ENCODE measurements at regions not wholly inside any gene's neighbourhood (a gene's known extent, or its start where the extent isn't known, plus 50 kb on each side); places are given as distances from the start of the nearest gene placed in this dataset.
"Not testable (repeated sequence)": the region's sequence is repeated elsewhere in the genome, so short reads cannot be mapped to it uniquely, and the experiment has no call there.

- intact Hi-C loops (cut with micrococcal nuclease): no loop called here
- no peaks in the 10 kb centered on the region for H3K4me1 Mint-ChIP-seq (ENCODE audit: low read depth)
Measured at GRCh38 chr1:73671530-73671929, 526.4 kb downstream of the LRRIQ3 start.

GRCh38 chr1:73667959-73668358 lies 530.0 kb downstream of the LRRIQ3 start:
- CTCF ChIA-PET; H3K27ac Mint-ChIP-seq; POLR2A ChIA-PET; H3K27me3 Mint-ChIP-seq; H3K4me3 Mint-ChIP-seq; H3K9me3 Mint-ChIP-seq; H3K36me3 Mint-ChIP-seq; DNase-seq; H3K4me1 Mint-ChIP-seq (ENCODE audit: low read depth); intact Hi-C loops (cut with micrococcal nuclease): not testable (repeated sequence)

More at GRCh38 chr1:73671530-73671929, 526.4 kb downstream of the LRRIQ3 start:
- no peaks in the 10 kb centered on the region for H3K36me3 Mint-ChIP-seq
- H3K9me3 Mint-ChIP-seq: no peaks in the 10 kb centered on the region
- ChIA-PET POLR2A (no interaction called here), CTCF (no interaction called here)
- H3K4me3 Mint-ChIP-seq: no peak overlapping the region
- H3K27ac Mint-ChIP-seq: no peak overlapping the region
- no peaks in the 10 kb centered on the region for H3K27me3 Mint-ChIP-seq
- no peak for DNase-seq

- intact Hi-C loops (cut with micrococcal nuclease): no loop called here
- ChIA-PET POLR2A (no interaction called here), CTCF (no interaction called here)
- Mint-ChIP-seq H3K4me3 (no peak overlapping the region), H3K4me1 (ENCODE audit: low read depth) (no peaks in the 10 kb centered on the region), H3K27me3 (no peaks in the 10 kb centered on the region), H3K36me3 (no peaks in the 10 kb centered on the region), H3K27ac (no peak overlapping the region), H3K9me3 (peaks cover 4% of the 10 kb centered on the region)
- no peak for DNase-seq
Measured at GRCh38 chr1:73662526-73662925, 535.5 kb downstream of the LRRIQ3 start.

- H3K4me1 Mint-ChIP-seq (ENCODE audit: low read depth): no peaks in the 10 kb centered on the region
- intact Hi-C loops (cut with micrococcal nuclease): no loop called here
- POLR2A ChIA-PET: no interaction called here
- no peak overlapping the region for H3K4me3 Mint-ChIP-seq
- no peak for DNase-seq
- no peaks in the 10 kb centered on the region for H3K36me3 Mint-ChIP-seq
- CTCF ChIA-PET: no interaction called here
- H3K27me3 Mint-ChIP-seq: no peaks in the 10 kb centered on the region
- H3K27ac Mint-ChIP-seq: no peak overlapping the region
- H3K9me3 Mint-ChIP-seq: peaks cover 4% of the 10 kb centered on the region
Measured at GRCh38 chr1:73659136-73659535, 538.8 kb downstream of the LRRIQ3 start.

- no peaks in the 10 kb centered on the region for H3K9me3 Mint-ChIP-seq
- H3K27me3 Mint-ChIP-seq: no peaks in the 10 kb centered on the region
- H3K27ac Mint-ChIP-seq: no peak overlapping the region
- intact Hi-C loops (cut with micrococcal nuclease): no loop called here
- CTCF ChIA-PET: no interaction called here
- no peaks in the 10 kb centered on the region for H3K4me1 Mint-ChIP-seq (ENCODE audit: low read depth)
- no peak overlapping the region for H3K4me3 Mint-ChIP-seq
- POLR2A ChIA-PET: no interaction called here
- no peak for DNase-seq
- no peaks in the 10 kb centered on the region for H3K36me3 Mint-ChIP-seq
Measured at GRCh38 chr1:73654714-73655113, 543.3 kb downstream of the LRRIQ3 start.

- DNase-seq: no peak
- no peak overlapping the region for H3K4me3 Mint-ChIP-seq
- H3K9me3 Mint-ChIP-seq: peaks cover 3% of the 10 kb centered on the region
- intact Hi-C loops (cut with micrococcal nuclease): no loop called here
- H3K27me3 Mint-ChIP-seq: no peaks in the 10 kb centered on the region
- ChIA-PET POLR2A (no interaction called here), CTCF (no interaction called here)
- no peak overlapping the region for H3K27ac Mint-ChIP-seq
- H3K4me1 Mint-ChIP-seq (ENCODE audit: low read depth): no peaks in the 10 kb centered on the region
- no peaks in the 10 kb centered on the region for H3K36me3 Mint-ChIP-seq
Measured at GRCh38 chr1:73644198-73644597, 553.8 kb downstream of the LRRIQ3 start.

- ChIA-PET CTCF (no interaction called here), POLR2A (no interaction called here)
- no peaks in the 10 kb centered on the region for H3K36me3 Mint-ChIP-seq
- no peaks in the 10 kb centered on the region for H3K4me1 Mint-ChIP-seq (ENCODE audit: low read depth)
- intact Hi-C loops (cut with micrococcal nuclease): no loop called here
- H3K4me3 Mint-ChIP-seq: no peak overlapping the region
- H3K27me3 Mint-ChIP-seq: no peaks in the 10 kb centered on the region
- no peak overlapping the region for H3K27ac Mint-ChIP-seq
- peaks cover 2% of the 10 kb centered on the region for H3K9me3 Mint-ChIP-seq
- no peak for DNase-seq
Measured at GRCh38 chr1:73639494-73639893, 558.5 kb downstream of the LRRIQ3 start.

GRCh38 chr1:73637264-73637663 lies 560.7 kb downstream of the LRRIQ3 start:
- intact Hi-C loops (cut with micrococcal nuclease): no loop called here
- ChIA-PET CTCF (no interaction called here), POLR2A (no interaction called here)
- no peaks in the 10 kb centered on the region for H3K36me3 Mint-ChIP-seq
- H3K27me3 Mint-ChIP-seq: no peaks in the 10 kb centered on the region
- no peak overlapping the region for H3K4me3 Mint-ChIP-seq
- no peak overlapping the region for H3K27ac Mint-ChIP-seq
- DNase-seq: no peak
- no peaks in the 10 kb centered on the region for H3K4me1 Mint-ChIP-seq (ENCODE audit: low read depth)
- peaks cover 4% of the 10 kb centered on the region for H3K9me3 Mint-ChIP-seq

- no peaks in the 10 kb centered on the region for H3K4me1 Mint-ChIP-seq (ENCODE audit: low read depth)
- H3K27me3 Mint-ChIP-seq: no peaks in the 10 kb centered on the region
- no peak overlapping the region for H3K4me3 Mint-ChIP-seq
- ChIA-PET POLR2A (no interaction called here), CTCF (no interaction called here)
- intact Hi-C loops (cut with micrococcal nuclease): no loop called here
- H3K36me3 Mint-ChIP-seq: no peaks in the 10 kb centered on the region
- H3K27ac Mint-ChIP-seq: no peak overlapping the region
- peaks cover 4% of the 10 kb centered on the region for H3K9me3 Mint-ChIP-seq
- DNase-seq: no peak
Measured at GRCh38 chr1:73635021-73635420, 563.0 kb downstream of the LRRIQ3 start.

- H3K4me1 Mint-ChIP-seq (ENCODE audit: low read depth): no peaks in the 10 kb centered on the region
- peaks cover 12% of the 10 kb centered on the region for H3K9me3 Mint-ChIP-seq
- no peaks in the 10 kb centered on the region for H3K27me3 Mint-ChIP-seq
- H3K4me3 Mint-ChIP-seq: no peak overlapping the region
- H3K36me3 Mint-ChIP-seq: no peaks in the 10 kb centered on the region
- DNase-seq: no peak
- ChIA-PET POLR2A (no interaction called here), CTCF (no interaction called here)
- intact Hi-C loops (cut with micrococcal nuclease): no loop called here
- H3K27ac Mint-ChIP-seq: no peak overlapping the region
Measured at GRCh38 chr1:73627723-73628122, 570.3 kb downstream of the LRRIQ3 start.

GRCh38 chr1:73626326-73626725 lies 571.6 kb downstream of the LRRIQ3 start:
- Mint-ChIP-seq H3K27me3 (no peaks in the 10 kb centered on the region), H3K4me1 (ENCODE audit: low read depth) (no peaks in the 10 kb centered on the region), H3K36me3 (no peaks in the 10 kb centered on the region), H3K9me3 (peaks cover 12% of the 10 kb centered on the region), H3K4me3 (no peak overlapping the region), H3K27ac (no peak overlapping the region)
- CTCF ChIA-PET: no interaction called here
- POLR2A ChIA-PET: no interaction called here
- no peak for DNase-seq
- intact Hi-C loops (cut with micrococcal nuclease): no loop called here

GRCh38 chr1:73623946-73624345 lies 574.0 kb downstream of the LRRIQ3 start:
- ChIA-PET CTCF (no interaction called here), POLR2A (no interaction called here)
- no peaks in the 10 kb centered on the region for H3K36me3 Mint-ChIP-seq
- peaks cover 10% of the 10 kb centered on the region for H3K9me3 Mint-ChIP-seq
- H3K27me3 Mint-ChIP-seq: no peaks in the 10 kb centered on the region
- intact Hi-C loops (cut with micrococcal nuclease): no loop called here
- no peak overlapping the region for H3K4me3 Mint-ChIP-seq
- H3K4me1 Mint-ChIP-seq (ENCODE audit: low read depth): no peaks in the 10 kb centered on the region
- DNase-seq: no peak
- H3K27ac Mint-ChIP-seq: no peak overlapping the region

GRCh38 chr1:73617145-73617544 lies 580.8 kb downstream of the LRRIQ3 start:
- H3K4me1 Mint-ChIP-seq (ENCODE audit: low read depth): no peaks in the 10 kb centered on the region
- intact Hi-C loops (cut with micrococcal nuclease): no loop called here
- ChIA-PET CTCF (no interaction called here), POLR2A (no interaction called here)
- no peaks in the 10 kb centered on the region for H3K27me3 Mint-ChIP-seq
- H3K36me3 Mint-ChIP-seq: no peaks in the 10 kb centered on the region
- H3K4me3 Mint-ChIP-seq: no peak overlapping the region
- H3K9me3 Mint-ChIP-seq: no peaks in the 10 kb centered on the region
- no peak for DNase-seq
- no peak overlapping the region for H3K27ac Mint-ChIP-seq

GRCh38 chr1:73611681-73612080 lies 586.3 kb downstream of the LRRIQ3 start:
- CTCF ChIA-PET: no interaction called here
- H3K27me3 Mint-ChIP-seq: no peaks in the 10 kb centered on the region
- H3K9me3 Mint-ChIP-seq: no peaks in the 10 kb centered on the region
- no peak overlapping the region for H3K27ac Mint-ChIP-seq
- H3K4me1 Mint-ChIP-seq (ENCODE audit: low read depth): no peaks in the 10 kb centered on the region
- H3K36me3 Mint-ChIP-seq: no peaks in the 10 kb centered on the region
- no peak overlapping the region for H3K4me3 Mint-ChIP-seq
- POLR2A ChIA-PET: no interaction called here
- no peak for DNase-seq
- intact Hi-C loops (cut with micrococcal nuclease): no loop called here

Measured in activated CD4-positive, alpha-beta memory T cell treated with anti-CD3 and anti-CD28 coated beads for 36 hours (primary cell).